ENCODE measurements at regions not wholly inside any gene's neighbourhood (a gene's known extent, or its start where the extent isn't known, plus 50 kb on each side); places are given as distances from the start of the nearest gene placed in this dataset.

GRCh38 chr4:1566838-1567518 is 117.1 kb downstream of the FAM53A start:
- TF ChIP-seq POLR2A (IDR thresholded peaks at IDR 0.05) (no peak), CTCF (IDR thresholded peaks at IDR 0.05) (no peak)
